ENCODE measurements at regions not wholly inside any gene's neighbourhood (a gene's known extent, or its start where the extent isn't known, plus 50 kb on each side); places are given as distances from the start of the nearest gene placed in this dataset.

DNA sequence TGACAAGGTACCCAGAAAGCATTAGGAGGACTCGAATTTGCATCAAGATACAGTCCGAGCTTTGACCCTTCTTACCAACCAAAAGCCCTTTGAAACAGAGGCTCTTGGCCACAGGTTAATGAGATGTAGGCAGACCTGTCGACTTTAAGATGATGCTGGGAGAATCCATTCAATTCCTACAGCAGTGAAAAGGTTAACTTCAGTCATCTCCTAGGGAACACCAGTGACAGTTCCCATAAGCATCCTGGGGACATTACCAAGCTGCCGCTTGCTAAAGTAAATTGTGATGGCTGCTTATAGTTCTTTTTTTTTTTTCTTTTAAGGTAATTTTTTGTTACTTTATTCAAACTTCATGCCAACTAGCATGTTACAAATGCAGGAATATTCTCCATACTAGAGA, 379.3 kb downstream of the SOX11 start:
- no peak for TF ChIP-seq POLR2A (IDR thresholded peaks at IDR 0.05; ENCODE audit: extremely low read depth, insufficient read length)
- no peak for TF ChIP-seq CTCF (IDR thresholded peaks at IDR 0.05; ENCODE audit: low read depth, low read length)
